ENCODE measurements at regions not wholly inside any gene's neighbourhood (a gene's known extent, or its start where the extent isn't known, plus 50 kb on each side); places are given as distances from the start of the nearest gene placed in this dataset.

- Histone ChIP-seq H3K36me3 (ENCODE audit: control insufficient read depth, insufficient read depth, low read length) (no peaks in the 10 kb centered on the region), H3K4me3 (ENCODE audit: low read depth, low read length) (no peak overlapping the region), H3K27me3 (ENCODE audit: control insufficient read depth, insufficient read depth, low read length) (no peaks in the 10 kb centered on the region)
- DNase-seq (ENCODE audit: low read depth) = no peak
- no peak for TF ChIP-seq CTCF (IDR thresholded peaks at IDR 0.05; ENCODE audit: insufficient read depth, low read length, poor library complexity, severe bottlenecking)
These were observed 152.5 kb upstream of the HAAO start for GRCh38 chr2:42944779-42945415.

- H3K27me3 ChIP-seq (ENCODE audit: control insufficient read depth, insufficient read depth, low read length) = no peaks in the 10 kb centered on the region
- no peaks in the 10 kb centered on the region for H3K36me3 ChIP-seq (ENCODE audit: control insufficient read depth, insufficient read depth, low read length)
- no peak for DNase-seq (ENCODE audit: low read depth)
- TF ChIP-seq CTCF (IDR thresholded peaks at IDR 0.05; ENCODE audit: insufficient read depth, low read length, poor library complexity, severe bottlenecking) = no peak
- H3K4me3 ChIP-seq (ENCODE audit: low read depth, low read length) = no peak overlapping the region
These were observed 150.7 kb upstream of the HAAO start for GRCh38 chr2:42942990-42943493.

- Histone ChIP-seq H3K27me3 (ENCODE audit: control insufficient read depth, insufficient read depth, low read length) (no peaks in the 10 kb centered on the region), H3K4me3 (ENCODE audit: low read depth, low read length) (no peak overlapping the region), H3K36me3 (ENCODE audit: control insufficient read depth, insufficient read depth, low read length) (no peaks in the 10 kb centered on the region)
- no peak for TF ChIP-seq CTCF (IDR thresholded peaks at IDR 0.05; ENCODE audit: insufficient read depth, low read length, poor library complexity, severe bottlenecking)
- no peak for DNase-seq (ENCODE audit: low read depth)
These were observed 150.0 kb upstream of the HAAO start for GRCh38 chr2:42942214-42942989.

- no peak for DNase-seq (ENCODE audit: low read depth)
- no peak for TF ChIP-seq CTCF (IDR thresholded peaks at IDR 0.05; ENCODE audit: insufficient read depth, low read length, poor library complexity, severe bottlenecking)
- no peaks in the 10 kb centered on the region for H3K36me3 ChIP-seq (ENCODE audit: control insufficient read depth, insufficient read depth, low read length)
- no peak overlapping the region for H3K4me3 ChIP-seq (ENCODE audit: low read depth, low read length)
- no peaks in the 10 kb centered on the region for H3K27me3 ChIP-seq (ENCODE audit: control insufficient read depth, insufficient read depth, low read length)
These were observed 149.3 kb upstream of the HAAO start for GRCh38 chr2:42941633-42942176.

GRCh38 chr2:42939411-42940206 is 147.2 kb upstream of the HAAO start:
- Histone ChIP-seq H3K4me3 (ENCODE audit: low read depth, low read length) (no peak overlapping the region), H3K36me3 (ENCODE audit: control insufficient read depth, insufficient read depth, low read length) (no peaks in the 10 kb centered on the region), H3K27me3 (ENCODE audit: control insufficient read depth, insufficient read depth, low read length) (no peaks in the 10 kb centered on the region)
- no peak for DNase-seq (ENCODE audit: low read depth)
- no peak for TF ChIP-seq CTCF (IDR thresholded peaks at IDR 0.05; ENCODE audit: insufficient read depth, low read length, poor library complexity, severe bottlenecking)
